Activated CD8-positive, alpha-beta memory T cell treated with anti-CD3 and anti-CD28 coated beads, Interleukin-2, amount 50 U/mL, for 1 hour (primary cell): ENCODE measurements at regions not wholly inside any gene's neighbourhood (a gene's known extent, or its start where the extent isn't known, plus 50 kb on each side); places are given as distances from the start of the nearest gene placed in this dataset.
A peak's percentile ranks its signal among the peaks of the same experiment; 100 is the strongest.

Experiments
- DNase-seq: peaks from one replicate; pipeline ENCODE4 v3.0.0-alpha.2; 2020; ENCODE audit errors: extremely low read depth

- no peak for DNase-seq
Observed at GRCh38 chr2:9681427-9681817, 50.6 kb upstream of the YWHAQ start.

- DNase-seq, result no peak
Observed at GRCh38 chr2:9685637-9686036, 54.8 kb upstream of the YWHAQ start.

- no peak for DNase-seq
Observed at GRCh38 chr2:9686061-9686460, 55.3 kb upstream of the YWHAQ start.

GRCh38 chr2:9690252-9690651 lies 59.5 kb upstream of the YWHAQ start:
- DNase-seq, result no peak

GRCh38 chr2:9690716-9691498 lies 60.1 kb upstream of the YWHAQ start:
- DNase-seq, result no peak

GRCh38 chr2:9692456-9693195 lies 61.8 kb upstream of the YWHAQ start:
- no peak for DNase-seq

GRCh38 chr2:9693196-9693491 lies 62.3 kb upstream of the YWHAQ start:
- no peak for DNase-seq

GRCh38 chr2:9693646-9694045 lies 62.8 kb upstream of the YWHAQ start:
- no peak for DNase-seq

- DNase-seq, result no peak
Observed at GRCh38 chr2:9694661-9695234, 64.0 kb upstream of the YWHAQ start.

- DNase-seq, result no peak
Observed at GRCh38 chr2:9695941-9696340, 65.1 kb upstream of the YWHAQ start.

GRCh38 chr2:9696731-9697130 lies 65.9 kb upstream of the YWHAQ start:
- DNase-seq, result no peak

GRCh38 chr2:9697909-9698308 lies 67.1 kb upstream of the YWHAQ start:
- DNase-seq, result no peak

- DNase-seq, result no peak
Observed at GRCh38 chr2:9699139-9700108, 68.6 kb upstream of the YWHAQ start.

GRCh38 chr2:9700109-9700495 lies 69.3 kb upstream of the YWHAQ start:
- no peak for DNase-seq

GRCh38 chr2:9702604-9703084 lies 71.8 kb upstream of the YWHAQ start:
- DNase-seq, result no peak

GRCh38 chr2:9703085-9703678 lies 72.4 kb upstream of the YWHAQ start:
- peak; percentile 76 for DNase-seq

GRCh38 chr2:9703701-9704221 lies 73.0 kb upstream of the YWHAQ start:
- no peak for DNase-seq

GRCh38 chr2:9704600-9704999 lies 73.8 kb upstream of the YWHAQ start:
- DNase-seq, result no peak

- DNase-seq, result no peak
Observed at GRCh38 chr2:9705196-9705595, 74.4 kb upstream of the YWHAQ start.

- DNase-seq, result no peak
Observed at GRCh38 chr2:9707008-9707407, 76.2 kb upstream of the YWHAQ start.

- DNase-seq, result no peak
Observed at GRCh38 chr2:9707611-9708160, 76.9 kb upstream of the YWHAQ start.
